Hepatocyte (in vitro differentiated cells): ENCODE measurements at regions not wholly inside any gene's neighbourhood (a gene's known extent, or its start where the extent isn't known, plus 50 kb on each side); places are given as distances from the start of the nearest gene placed in this dataset.
A peak's percentile ranks its signal among the peaks of the same experiment; 100 is the strongest.

Source experiments
- DNase-seq: peaks from one replicate; pipeline ENCODE4 v3.0.0-alpha.2; 2016; ENCODE audit warnings: low spot score
- H2AFZ ChIP-seq: fragments of 200-600 bp; sonication (generic); 2 replicates; pipeline ENCODE4 v1.6.0; 2016; ENCODE audit warnings: antibody characterized with exemption, mild to moderate bottlenecking
- H3K27ac ChIP-seq: fragments of 200-600 bp; sonication (generic); 2 replicates; pipeline ENCODE4 v1.5.1; 2016; ENCODE audit warnings: mild to moderate bottlenecking
- H3K27me3 ChIP-seq: fragments of 200-600 bp; sonication (generic); 2 replicates; pipeline ENCODE4 v1.6.1; 2016
- H3K36me3 ChIP-seq: fragments of 200-600 bp; sonication (generic); replicated peaks from 2 replicates; pipeline ENCODE4 v1.5.1; 2016; ENCODE audit warnings: low read depth; ENCODE audit not compliant: insufficient read depth
- H3K4me1 ChIP-seq: fragments of 200-600 bp; sonication (generic); 2 replicates; pipeline ENCODE4 v1.5.1; 2016; ENCODE audit warnings: mild to moderate bottlenecking, moderate library complexity; ENCODE audit not compliant: insufficient read depth
- H3K4me2 ChIP-seq: fragments of 200-600 bp; sonication (generic); 2 replicates; pipeline ENCODE4 v1.6.0; 2016
- H3K4me3 ChIP-seq: fragments of 200-600 bp; sonication (generic); 2 replicates; pipeline ENCODE4 v1.5.1; 2016; ENCODE audit warnings: mild to moderate bottlenecking
- H3K79me2 ChIP-seq: fragments of 200-600 bp; sonication (generic); 2 replicates; pipeline ENCODE4 v1.6.0; 2017; ENCODE audit warnings: mild to moderate bottlenecking
- H3K9me2 ChIP-seq: fragments of 200-600 bp; sonication (generic); replicated peaks from 2 replicates; pipeline ENCODE4 v1.6.0; 2017; ENCODE audit warnings: mild to moderate bottlenecking; ENCODE audit not compliant: insufficient read depth
- H3K9me3 ChIP-seq: fragments of 200-600 bp; sonication (generic); 2 replicates; pipeline ENCODE4 v1.5.1; 2016; ENCODE audit warnings: low read depth, mild to moderate bottlenecking
- H4K20me1 ChIP-seq: fragments of 200-600 bp; sonication (generic); 2 replicates; pipeline ENCODE4 v1.6.0; 2016; ENCODE audit warnings: mild to moderate bottlenecking; ENCODE audit not compliant: insufficient read depth, poor library complexity, severe bottlenecking
- EZH2 ChIP-seq: fragments of 200-600 bp; sonication (generic); IDR thresholded peaks from 2 replicates; pipeline ENCODE4 v1.6.1; 2016; ENCODE audit warnings: antibody characterized with exemption, mild to moderate bottlenecking, borderline replicate concordance
- EZH2phosphoT487 ChIP-seq: fragments of 200-600 bp; sonication (generic); IDR thresholded peaks from one replicate; pipeline ENCODE4 v1.6.1; 2018; ENCODE audit warnings: antibody characterized with exemption, mild to moderate bottlenecking, low read depth, moderate library complexity; ENCODE audit not compliant: unreplicated experiment, severe bottlenecking
- WGBS: methylation state at CpG from one replicate; pipeline ENCODE4 v1.1.6; 2016; ENCODE audit warnings: low lambda C conversion rate; ENCODE audit errors: missing lambda C conversion rate; 5-methylcytosine and 5-hydroxymethylcytosine counted together
- TF ChIP-seq, protein P1 (sequence below): fragments of 200-600 bp; sonication (generic); IDR thresholded peaks from 2 replicates; pipeline ENCODE4 v1.5.1; 2016; ENCODE audit warnings: antibody characterized with exemption, mild to moderate bottlenecking; ENCODE audit not compliant: poor library complexity

DNA sequence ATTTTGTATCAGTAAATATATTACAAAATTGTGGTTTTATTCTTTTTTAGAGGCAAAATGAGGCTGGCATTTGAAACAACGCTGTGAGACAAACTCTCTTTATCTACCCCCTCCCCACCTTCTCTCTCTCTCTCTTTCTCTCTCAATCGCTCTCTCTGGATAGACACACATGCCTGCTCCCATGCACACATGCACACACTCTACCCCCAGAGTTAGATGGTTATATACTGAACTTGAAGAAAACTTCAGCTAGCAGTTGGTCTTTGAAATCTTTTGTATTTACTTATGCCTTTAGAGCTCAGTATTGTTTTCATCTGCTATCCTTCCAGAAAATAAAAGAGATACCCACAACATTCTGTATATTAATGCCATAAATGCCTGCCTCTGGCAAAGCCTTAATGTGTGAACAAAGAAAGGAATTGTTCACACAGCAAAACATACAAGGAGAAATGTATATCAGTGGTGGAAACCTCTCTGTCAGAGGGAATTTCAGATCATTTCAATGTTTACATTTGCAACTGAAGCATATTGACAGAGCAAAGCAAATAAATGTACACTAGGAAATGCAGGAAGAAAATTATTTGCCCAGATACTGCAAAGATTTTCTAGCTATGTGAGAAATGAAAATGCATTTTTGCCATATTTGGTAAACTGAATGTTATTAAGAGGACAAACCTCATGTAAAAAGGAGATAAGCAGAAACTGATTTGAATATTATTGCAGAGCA is 217.0 kb upstream of the UBE2E3 start:
- no peaks in the 10 kb centered on the region for H3K79me2 ChIP-seq
- no peaks in the 10 kb centered on the region for H3K36me3 ChIP-seq
- H4K20me1 ChIP-seq: no peaks in the 10 kb centered on the region
- 56% methylated on average over 2 of the region's 2 CpGs for WGBS
- H3K27ac ChIP-seq: no peak overlapping the region
- H3K4me3 ChIP-seq: no peak overlapping the region
- DNase-seq: no peak
- no peaks in the 10 kb centered on the region for H3K27me3 ChIP-seq
- H3K4me2 ChIP-seq: peak overlapping the region; percentile 34
- no peaks in the 10 kb centered on the region for H3K4me1 ChIP-seq
- TF ChIP-seq, protein P1, sequence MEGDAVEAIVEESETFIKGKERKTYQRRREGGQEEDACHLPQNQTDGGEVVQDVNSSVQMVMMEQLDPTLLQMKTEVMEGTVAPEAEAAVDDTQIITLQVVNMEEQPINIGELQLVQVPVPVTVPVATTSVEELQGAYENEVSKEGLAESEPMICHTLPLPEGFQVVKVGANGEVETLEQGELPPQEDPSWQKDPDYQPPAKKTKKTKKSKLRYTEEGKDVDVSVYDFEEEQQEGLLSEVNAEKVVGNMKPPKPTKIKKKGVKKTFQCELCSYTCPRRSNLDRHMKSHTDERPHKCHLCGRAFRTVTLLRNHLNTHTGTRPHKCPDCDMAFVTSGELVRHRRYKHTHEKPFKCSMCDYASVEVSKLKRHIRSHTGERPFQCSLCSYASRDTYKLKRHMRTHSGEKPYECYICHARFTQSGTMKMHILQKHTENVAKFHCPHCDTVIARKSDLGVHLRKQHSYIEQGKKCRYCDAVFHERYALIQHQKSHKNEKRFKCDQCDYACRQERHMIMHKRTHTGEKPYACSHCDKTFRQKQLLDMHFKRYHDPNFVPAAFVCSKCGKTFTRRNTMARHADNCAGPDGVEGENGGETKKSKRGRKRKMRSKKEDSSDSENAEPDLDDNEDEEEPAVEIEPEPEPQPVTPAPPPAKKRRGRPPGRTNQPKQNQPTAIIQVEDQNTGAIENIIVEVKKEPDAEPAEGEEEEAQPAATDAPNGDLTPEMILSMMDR: no peak
- no peak for TF ChIP-seq EZH2phosphoT487
- no peak for TF ChIP-seq EZH2
- no peak overlapping the region for H2AFZ ChIP-seq
- H3K9me3 ChIP-seq: no peaks in the 10 kb centered on the region
- no peaks in the 10 kb centered on the region for H3K9me2 ChIP-seq

DNA sequence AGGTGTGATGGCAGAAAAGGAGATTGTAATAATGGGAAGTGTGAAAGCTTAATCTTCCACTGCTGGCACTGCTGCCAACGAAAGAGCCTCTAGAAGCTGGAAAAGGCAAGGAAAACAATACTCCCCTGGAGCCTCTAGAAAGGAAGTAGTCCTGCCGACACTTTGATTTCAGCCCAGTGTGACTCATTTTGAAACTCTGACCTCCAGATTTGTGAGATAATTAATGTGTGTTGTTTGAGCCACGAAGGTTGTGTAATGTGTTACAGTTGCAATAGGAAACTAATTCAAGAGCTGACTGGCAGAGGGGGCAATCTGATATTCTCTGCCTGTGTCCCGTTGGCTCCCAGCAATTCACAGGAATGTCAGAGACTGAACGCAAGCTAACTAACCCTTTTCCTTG is 219.2 kb upstream of the UBE2E3 start:
- Histone ChIP-seq H3K9me3 (no peaks in the 10 kb centered on the region), H3K4me1 (no peaks in the 10 kb centered on the region), H3K27ac (no peak overlapping the region), H2AFZ (no peak overlapping the region), H3K4me2 (no peak overlapping the region), H3K27me3 (no peaks in the 10 kb centered on the region), H4K20me1 (no peaks in the 10 kb centered on the region), H3K9me2 (no peaks in the 10 kb centered on the region), H3K79me2 (no peaks in the 10 kb centered on the region), H3K4me3 (no peak overlapping the region), H3K36me3 (no peaks in the 10 kb centered on the region)
- DNase-seq: peak; percentile 52
- WGBS: 51% methylated on average over 5 of the region's 5 CpGs
- TF ChIP-seq, protein P1: no peak
- TF ChIP-seq EZH2phosphoT487: no peak
- no peak for TF ChIP-seq EZH2

DNA sequence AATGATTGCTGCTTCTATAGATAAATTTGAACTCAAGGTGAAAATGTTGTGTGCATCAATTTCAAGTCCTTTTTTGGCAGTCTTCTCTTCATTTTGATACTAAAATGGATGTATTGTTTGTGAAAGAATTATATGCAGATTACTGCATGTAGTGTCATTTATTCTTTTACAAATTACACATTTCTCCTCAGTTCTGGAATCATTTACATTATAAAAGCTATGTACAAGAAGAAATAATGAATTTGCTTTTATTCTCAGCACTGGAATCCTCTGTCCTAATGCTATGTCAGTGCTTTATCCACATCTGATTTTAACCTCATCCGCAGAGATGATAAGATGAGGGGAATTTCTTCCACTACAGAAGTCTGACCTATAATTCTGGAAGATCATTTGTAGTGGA is 220.8 kb upstream of the UBE2E3 start:
- WGBS: 87% methylated on average over 1 of the region's 1 CpG
- no peak overlapping the region for H3K27ac ChIP-seq
- no peak overlapping the region for H2AFZ ChIP-seq
- H3K4me2 ChIP-seq: no peak overlapping the region
- DNase-seq: no peak
- H3K79me2 ChIP-seq: no peaks in the 10 kb centered on the region
- H3K36me3 ChIP-seq: no peaks in the 10 kb centered on the region
- no peaks in the 10 kb centered on the region for H3K9me3 ChIP-seq
- H3K4me1 ChIP-seq: no peaks in the 10 kb centered on the region
- H3K27me3 ChIP-seq: no peaks in the 10 kb centered on the region
- TF ChIP-seq, protein P1: no peak
- TF ChIP-seq EZH2phosphoT487 (no peak), EZH2 (no peak)
- H4K20me1 ChIP-seq: no peaks in the 10 kb centered on the region
- no peak overlapping the region for H3K4me3 ChIP-seq
- no peaks in the 10 kb centered on the region for H3K9me2 ChIP-seq
